HCT116 (cell line): ENCODE measurements at regions not wholly inside any gene's neighbourhood (a gene's known extent, or its start where the extent isn't known, plus 50 kb on each side); places are given as distances from the start of the nearest gene placed in this dataset.

ENCODE experiments used
- ATAC-seq: fragments of 200-7000 bp; cut with Tn5 transposase; 2 replicates; pipeline ENCODE4 v1.9.1; 2020; ENCODE audit warnings: mild to moderate bottlenecking, moderate library complexity
- BruUV-seq: library from RNA; stranded (reverse); fragments of 400-500 nt; replicated peaks from 2 replicates; lab custom pipeline; 2021; lab: Mats Ljungman, UMichigan
- CTCF ChIA-PET: fragments of 300-600 bp; sonication (Branson Sonifier 250); formaldehyde crosslinking; loops from one replicate; lab custom pipeline; 2021; ENCODE audit warnings: antibody characterized with exemption; lab: Charles Lee
- POLR2A ChIA-PET: fragments of 300-600, 350-600 bp; sonication (Branson Sonifier 250); formaldehyde crosslinking; loops from one replicate; lab custom pipeline; 2021; ENCODE audit warnings: antibody characterized with exemption; lab: Charles Lee
- RAD21 ChIA-PET, 2 experiments: fragments of 300-600 bp; sonication (Branson Sonifier 250); formaldehyde crosslinking; loops; one replicate each; lab custom pipeline; 2023; ENCODE audit warnings: low total read pairs in 2 of 2; ENCODE audit not compliant: uncharacterized antibody in 2 of 2, unreplicated experiment in 2 of 2, low non-redundant PET in 1 of 2; lab: Charles Lee
- DNase-seq: peaks from one replicate; pipeline ENCODE4 v3.0.0-alpha.2; 2010; ENCODE audit warnings: low read depth, low spot score
- H2AFZ ChIP-seq: fragments of 200-600 bp; shearing (Covaris generic), sonication (generic); 2 replicates; pipeline ENCODE4 v1.6.1; 2017; ENCODE audit warnings: low read depth, mixed run types, mixed read lengths, antibody characterized with exemption, low read length; ENCODE audit not compliant: poor library complexity, severe bottlenecking
- H3K27ac ChIP-seq: 2 replicates; pipeline ENCODE4 v1.5.1; 2012; ENCODE audit warnings: low read depth, low read length
- H3K27me3 ChIP-seq: fragments of 200-600 bp; sonication (generic); 2 replicates; pipeline ENCODE4 v1.6.1; 2016; ENCODE audit warnings: mixed run types, low read length, mixed read lengths; ENCODE audit not compliant: insufficient read depth
- H3K36me3 ChIP-seq, 2 experiments: fragments of 200-500 bp in 1 of 2; fragments of 200-600 bp in 1 of 2; sonication (Bioruptor generic) in 1 of 2; sonication (generic) in 1 of 2; 2 replicates each; pipeline versions ENCODE4 v1.5.1 to v1.6.1; 2014 to 2016; ENCODE audit warnings: low read length in 2 of 2, inconsistent platforms in 1 of 2, mixed read lengths in 1 of 2, mixed run types in 1 of 2; ENCODE audit not compliant: insufficient read depth in 2 of 2, control insufficient read depth in 1 of 2
- H3K4me1 ChIP-seq, 2 experiments: fragments of 200-600 bp in 1 of 2; sonication (generic) in 1 of 2; 2 replicates each; pipeline versions ENCODE4 v1.5.1 to v1.6.1; 2012 to 2017; ENCODE audit warnings: low read length in 2 of 2, inconsistent platforms in 1 of 2, mild to moderate bottlenecking in 1 of 2, mixed read lengths in 1 of 2, mixed run types in 1 of 2, moderate library complexity in 1 of 2; ENCODE audit not compliant: insufficient read depth in 2 of 2, control insufficient read depth in 1 of 2
- H3K4me2 ChIP-seq: fragments of 200-600 bp; sonication (generic); 2 replicates; pipeline ENCODE4 v1.6.1; 2017; ENCODE audit warnings: mixed run types, low read length, mixed read lengths
- H3K4me3 ChIP-seq, 2 experiments: fragments of 200-600 bp in 1 of 2; sonication (generic) in 1 of 2; replicated peaks in 1 of 2; 2 replicates each; pipeline ENCODE4 v1.5.1; 2011 to 2016; ENCODE audit warnings: low read length in 2 of 2, control low read depth in 1 of 2, low read depth in 1 of 2, mild to moderate bottlenecking in 1 of 2, mixed read lengths in 1 of 2, mixed run types in 1 of 2
- H3K79me2 ChIP-seq: fragments of 200-600 bp; sonication (generic); 2 replicates; pipeline ENCODE4 v1.6.1; 2017; ENCODE audit warnings: mild to moderate bottlenecking, mixed run types, low read length, moderate library complexity, mixed read lengths; ENCODE audit not compliant: insufficient read depth
- H3K9ac ChIP-seq: fragments of 200-600 bp; sonication (generic); 2 replicates; pipeline ENCODE4 v1.6.1; 2016; ENCODE audit warnings: low read length, mixed read lengths
- H3K9me2 ChIP-seq: fragments of 200-600 bp; sonication (generic), shearing (Covaris generic); 2 replicates; pipeline ENCODE4 v1.6.1; 2017; ENCODE audit warnings: mixed run types, mild to moderate bottlenecking, moderate library complexity; ENCODE audit not compliant: insufficient read depth
- H3K9me3 ChIP-seq, 2 experiments: fragments of 200-500 bp in 1 of 2; fragments of 200-600 bp in 1 of 2; sonication (Bioruptor generic) in 1 of 2; sonication (generic) in 1 of 2; 2 replicates each; pipeline ENCODE4 v1.6.1; 2014 to 2017; ENCODE audit warnings: low read length in 2 of 2, mixed read lengths in 2 of 2, inconsistent platforms in 1 of 2, low read depth in 1 of 2, mild to moderate bottlenecking in 1 of 2, mixed run types in 1 of 2, moderate library complexity in 1 of 2; ENCODE audit not compliant: control insufficient read depth in 1 of 2, insufficient read depth in 1 of 2
- H4K20me1 ChIP-seq: fragments of 200-600 bp; sonication (generic), shearing (Covaris generic); 2 replicates; pipeline ENCODE4 v1.6.1; 2017; ENCODE audit warnings: mixed run types, mild to moderate bottlenecking, moderate library complexity; ENCODE audit not compliant: insufficient read depth
- ATF3 ChIP-seq: IDR thresholded peaks from 2 replicates; pipeline ENCODE4 v1.6.1; 2012
- EGR1 ChIP-seq: IDR thresholded peaks from 2 replicates; pipeline ENCODE4 v1.6.1; 2012; ENCODE audit warnings: low read depth
- EZH2phosphoT487 ChIP-seq: fragments of 200-600 bp; IDR thresholded peaks from 2 replicates; pipeline ENCODE4 v1.6.1; 2018; ENCODE audit warnings: antibody characterized with exemption, borderline replicate concordance
- JUND ChIP-seq: IDR thresholded peaks from 2 replicates; pipeline ENCODE4 v1.6.1; 2012
- SIN3A ChIP-seq: IDR thresholded peaks from 2 replicates; pipeline ENCODE4 v1.6.1; 2012; ENCODE audit warnings: low read depth
- SP1 ChIP-seq: IDR thresholded peaks from 2 replicates; pipeline ENCODE4 v1.6.1; 2012; ENCODE audit warnings: low read depth
- SRF ChIP-seq: IDR thresholded peaks from 2 replicates; pipeline ENCODE4 v1.6.1; 2012; ENCODE audit warnings: low read depth
- YY1 ChIP-seq: IDR thresholded peaks from 2 replicates; pipeline ENCODE4 v1.6.1; 2011; ENCODE audit warnings: low read length, low read depth, moderate library complexity, mild to moderate bottlenecking; ENCODE audit not compliant: insufficient replicate concordance; ENCODE audit errors: extremely low read depth
- ZBTB33 ChIP-seq: IDR thresholded peaks from 2 replicates; pipeline ENCODE4 v1.6.1; 2011; ENCODE audit warnings: mild to moderate bottlenecking, low read length, moderate library complexity; ENCODE audit not compliant: insufficient replicate concordance; ENCODE audit errors: extremely low read depth
- ZNF274 ChIP-seq: fragments of 200-500 bp; sonication (Bioruptor generic); IDR thresholded peaks from 2 replicates; pipeline ENCODE4 v1.6.1; 2014; ENCODE audit warnings: mild to moderate bottlenecking, low read depth, low read length, inconsistent platforms
- intact Hi-C: fragments of 100-400 bp; cut with micrococcal nuclease; formaldehyde crosslinking; loops from 2 replicates; pipeline ENCODE4 v1.10.0; 2022

GRCh38 chrX:104372547-104372946, 117.8 kb upstream of the ESX1 start:
- ChIA-PET RAD21 (no interaction called here), CTCF (no interaction called here), POLR2A (no interaction called here)
- BruUV-seq = no TSS peak
- TF ChIP-seq SIN3A (no peak), JUND (no peak), EZH2phosphoT487 (no peak), SRF (no peak), ZBTB33 (no peak), SP1 (no peak), ZNF274 (no peak), ATF3 (no peak), EGR1 (no peak), YY1 (no peak)
- DNase-seq (no peak), ATAC-seq (no peak)
- Histone ChIP-seq H3K36me3 (no peaks in the 10 kb centered on the region), H3K79me2 (no peaks in the 10 kb centered on the region), H3K4me2 (no peak overlapping the region), H3K4me1 (no peaks in the 10 kb centered on the region), H4K20me1 (no peaks in the 10 kb centered on the region), H3K9me3 (no peaks in the 10 kb centered on the region), H2AFZ (no peak overlapping the region), H3K4me3 (no peak overlapping the region), H3K27me3 (no peaks in the 10 kb centered on the region), H3K27ac (no peak overlapping the region), H3K9me2 (no peaks in the 10 kb centered on the region), H3K9ac (no peak overlapping the region)
- intact Hi-C loops = no loop called here
